Hepatocyte (in vitro differentiated cells): ENCODE measurements at regions not wholly inside any gene's neighbourhood (a gene's known extent, or its start where the extent isn't known, plus 50 kb on each side); places are given as distances from the start of the nearest gene placed in this dataset.

ENCODE experiments used
- CTCF ChIP-seq: fragments of 200-600 bp; sonication (generic); IDR thresholded peaks from 2 replicates; pipeline ENCODE4 v1.5.1; 2016; ENCODE audit warnings: antibody characterized with exemption, mild to moderate bottlenecking; ENCODE audit not compliant: poor library complexity
- EZH2 ChIP-seq: fragments of 200-600 bp; sonication (generic); IDR thresholded peaks from 2 replicates; pipeline ENCODE4 v1.6.1; 2016; ENCODE audit warnings: antibody characterized with exemption, mild to moderate bottlenecking, borderline replicate concordance
- EZH2phosphoT487 ChIP-seq: fragments of 200-600 bp; sonication (generic); IDR thresholded peaks from one replicate; pipeline ENCODE4 v1.6.1; 2018; ENCODE audit warnings: antibody characterized with exemption, mild to moderate bottlenecking, low read depth, moderate library complexity; ENCODE audit not compliant: unreplicated experiment, severe bottlenecking

- TF ChIP-seq CTCF (no peak), EZH2 (no peak), EZH2phosphoT487 (no peak)
Measured at GRCh38 chr7:106425017-106425719, 140.4 kb upstream of the NAMPT start.
